Karpas-422 (cell line): ENCODE measurements at regions not wholly inside any gene's neighbourhood (a gene's known extent, or its start where the extent isn't known, plus 50 kb on each side); places are given as distances from the start of the nearest gene placed in this dataset.

Experiments used
- DNase-seq: peaks from one replicate; pipeline ENCODE4 v3.0.0-alpha.2; 2015
- H2AFZ ChIP-seq: fragments of 200-600 bp; sonication (generic); 2 replicates; pipeline ENCODE4 v1.6.1; 2014; ENCODE audit warnings: antibody characterized with exemption, low read length, mixed read lengths
- H3K27ac ChIP-seq: fragments of 200-600 bp; sonication (generic); 2 replicates; pipeline ENCODE4 v1.5.1; 2014; ENCODE audit warnings: mild to moderate bottlenecking, low read length, moderate library complexity
- H3K27me3 ChIP-seq: fragments of 200-600 bp; sonication (generic); 2 replicates; pipeline ENCODE4 v1.6.1; 2014; ENCODE audit warnings: low read length, mixed read lengths
- H3K36me3 ChIP-seq: fragments of 200-600 bp; sonication (generic); 2 replicates; pipeline ENCODE4 v1.6.1; 2014; ENCODE audit warnings: low read length, mixed read lengths; ENCODE audit not compliant: insufficient read depth
- H3K4me1 ChIP-seq: fragments of 200-600 bp; sonication (generic); 2 replicates; pipeline ENCODE4 v1.6.1; 2014; ENCODE audit warnings: mild to moderate bottlenecking, low read length, mixed read lengths
- H3K4me2 ChIP-seq: fragments of 200-600 bp; sonication (generic); 2 replicates; pipeline ENCODE4 v1.6.1; 2014; ENCODE audit warnings: low read length, low read depth, mild to moderate bottlenecking; ENCODE audit not compliant: poor library complexity, severe bottlenecking
- H3K4me3 ChIP-seq: fragments of 200-600 bp; sonication (generic); 2 replicates; pipeline ENCODE4 v1.5.1; 2014; ENCODE audit warnings: mild to moderate bottlenecking, antibody characterized with exemption, low read length, mixed read lengths
- H3K79me2 ChIP-seq: fragments of 200-600 bp; sonication (generic); 2 replicates; pipeline ENCODE4 v1.6.1; 2014; ENCODE audit warnings: mild to moderate bottlenecking, low read length, mixed read lengths
- H3K9ac ChIP-seq: fragments of 200-600 bp; sonication (generic); 2 replicates; pipeline ENCODE4 v1.6.0; 2014; ENCODE audit warnings: low read length
- H3K9me2 ChIP-seq: fragments of 200-600 bp; sonication (generic), shearing (Covaris generic); replicated peaks from 2 replicates; pipeline ENCODE4 v1.6.0; 2014; ENCODE audit warnings: mild to moderate bottlenecking, low read length, moderate library complexity; ENCODE audit not compliant: insufficient read depth
- H3K9me3 ChIP-seq: fragments of 300-700, 200-600 bp; sonication (generic); 2 replicates; pipeline ENCODE4 v1.6.1; 2014; ENCODE audit warnings: low read length, mixed read lengths
- H4K20me1 ChIP-seq: fragments of 200-600 bp; sonication (generic); 2 replicates; pipeline ENCODE4 v1.6.1; 2014; ENCODE audit warnings: mild to moderate bottlenecking, antibody characterized with exemption, low read length, low read depth; ENCODE audit not compliant: insufficient read depth

DNA sequence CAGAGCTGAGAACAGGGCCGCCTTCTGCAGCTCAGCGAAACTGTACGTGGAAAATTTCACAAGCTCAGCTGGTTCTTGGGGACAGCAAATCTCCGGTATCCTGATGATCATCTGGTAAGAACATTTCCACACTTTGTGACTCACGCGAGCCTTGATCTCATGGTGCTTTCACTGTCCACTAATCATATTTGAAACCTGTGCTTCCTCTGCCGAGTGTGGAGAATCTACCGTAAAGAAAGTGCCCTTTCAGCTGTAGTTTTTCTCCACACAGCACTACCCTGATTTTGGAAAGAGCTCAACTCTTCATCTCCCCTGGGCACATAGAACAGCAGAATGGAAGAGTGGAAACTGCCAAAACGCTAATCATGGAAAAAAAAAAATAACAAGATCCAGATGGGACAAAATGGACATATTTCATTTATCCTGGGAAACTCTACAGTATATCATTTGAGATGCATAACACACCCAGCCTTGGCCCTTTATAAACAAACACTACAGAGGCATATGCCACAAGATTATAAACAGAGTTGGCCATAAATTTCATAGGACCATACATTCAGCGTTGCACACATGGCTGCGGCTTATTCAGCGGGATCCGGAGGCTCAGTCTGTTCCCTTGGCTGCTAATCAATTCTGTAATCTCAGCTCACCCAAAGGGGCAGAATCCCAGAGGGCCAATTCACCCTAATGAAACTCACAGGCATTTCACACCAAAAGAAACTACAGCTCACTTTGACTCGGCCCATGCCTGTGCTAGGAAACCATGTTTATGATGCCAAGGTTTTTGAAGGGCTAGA, 434.5 kb downstream of the HDGFL1 start:
- no peaks in the 10 kb centered on the region for H3K36me3 ChIP-seq
- no peak overlapping the region for H2AFZ ChIP-seq
- no peaks in the 10 kb centered on the region for H3K79me2 ChIP-seq
- no peak overlapping the region for H3K9ac ChIP-seq
- peaks cover 24% of the 10 kb centered on the region for H3K9me3 ChIP-seq
- no peak overlapping the region for H3K4me3 ChIP-seq
- no peak for DNase-seq
- no peaks in the 10 kb centered on the region for H4K20me1 ChIP-seq
- no peaks in the 10 kb centered on the region for H3K9me2 ChIP-seq
- no peak overlapping the region for H3K27ac ChIP-seq
- H3K4me1 ChIP-seq = no peaks in the 10 kb centered on the region
- H3K4me2 ChIP-seq = no peak overlapping the region
- no peaks in the 10 kb centered on the region for H3K27me3 ChIP-seq

DNA sequence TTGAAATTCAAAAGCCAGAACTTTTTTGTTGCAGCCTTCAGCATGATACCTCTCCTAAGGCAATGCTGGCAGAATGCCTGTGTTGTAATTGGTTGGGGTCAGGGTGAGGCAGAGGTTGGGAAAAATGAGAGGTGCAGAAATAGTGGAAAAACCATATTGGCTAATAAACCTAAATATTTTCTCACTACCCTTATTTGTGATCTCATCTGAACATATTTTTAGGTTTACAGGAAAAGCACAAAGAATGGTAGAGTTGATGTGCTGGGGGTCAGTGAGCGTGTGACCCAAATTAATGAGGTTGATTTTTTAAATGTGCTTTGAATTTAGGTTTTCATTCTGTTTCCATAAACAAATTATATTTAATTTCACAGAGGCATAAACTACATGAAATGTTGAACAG, 437.3 kb downstream of the HDGFL1 start:
- Histone ChIP-seq H3K9ac (no peak overlapping the region), H3K36me3 (no peaks in the 10 kb centered on the region), H4K20me1 (no peaks in the 10 kb centered on the region), H3K9me2 (0 out of 2 replicates have a peak, but pooled peaks cover 3% of the 10 kb centered on the region), H3K4me3 (no peak overlapping the region), H3K79me2 (no peaks in the 10 kb centered on the region), H3K4me1 (no peaks in the 10 kb centered on the region), H3K27me3 (no peaks in the 10 kb centered on the region), H3K4me2 (no peak overlapping the region), H2AFZ (no peak overlapping the region), H3K27ac (no peak overlapping the region), H3K9me3 (peaks cover 9% of the 10 kb centered on the region)
- no peak for DNase-seq

DNA sequence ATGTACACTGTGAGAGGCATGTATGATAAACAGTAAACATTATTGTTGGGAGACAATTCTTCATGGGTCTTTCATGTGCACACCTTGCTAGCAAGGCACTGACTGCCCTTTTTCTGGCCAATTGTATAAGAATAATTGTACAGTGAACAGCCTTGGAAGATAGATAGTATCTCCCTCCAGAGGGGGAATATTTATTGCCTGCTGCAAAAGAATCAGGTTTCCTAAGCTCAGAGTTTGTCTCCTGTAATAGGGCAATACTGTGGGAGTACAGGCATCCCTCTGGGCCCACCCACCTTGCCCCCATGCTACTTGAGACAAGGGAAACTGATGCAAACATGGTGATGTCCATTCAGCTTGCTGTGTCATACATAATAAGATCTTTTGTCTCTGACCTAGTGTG, 442.2 kb downstream of the HDGFL1 start:
- Histone ChIP-seq H3K27ac (no peak overlapping the region), H3K9me2 (0 out of 2 replicates have a peak, but pooled peaks cover 3% of the 10 kb centered on the region), H3K9me3 (peaks cover 9% of the 10 kb centered on the region), H2AFZ (no peak overlapping the region), H3K27me3 (no peaks in the 10 kb centered on the region), H3K9ac (no peak overlapping the region), H3K79me2 (no peaks in the 10 kb centered on the region), H4K20me1 (no peaks in the 10 kb centered on the region), H3K4me1 (no peaks in the 10 kb centered on the region), H3K4me3 (no peak overlapping the region), H3K36me3 (no peaks in the 10 kb centered on the region), H3K4me2 (no peak overlapping the region)
- DNase-seq = no peak

DNA sequence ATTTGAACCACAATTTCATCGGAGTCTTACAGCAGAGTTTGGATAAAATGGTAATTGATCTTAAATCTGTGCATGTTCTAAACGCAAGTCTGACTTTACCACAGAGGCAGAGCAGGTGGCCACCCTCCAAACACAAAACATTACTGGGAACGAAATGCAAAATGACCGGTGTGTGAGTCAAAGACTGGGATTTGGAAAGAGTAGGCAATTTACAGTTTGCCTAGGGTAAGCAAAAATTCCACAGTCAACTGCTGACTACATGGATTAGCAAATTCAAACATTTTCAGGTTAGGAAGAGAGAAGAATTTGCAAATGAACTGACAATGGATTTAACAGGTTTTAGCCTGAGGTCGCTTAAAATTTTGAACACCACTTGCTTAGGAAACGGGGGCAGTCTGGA, 444.4 kb downstream of the HDGFL1 start:
- peaks cover 6% of the 10 kb centered on the region for H3K9me3 ChIP-seq
- no peak overlapping the region for H2AFZ ChIP-seq
- H3K79me2 ChIP-seq = no peaks in the 10 kb centered on the region
- no peak for DNase-seq
- H3K4me2 ChIP-seq = no peak overlapping the region
- H3K9ac ChIP-seq = no peak overlapping the region
- H3K4me3 ChIP-seq = no peak overlapping the region
- H4K20me1 ChIP-seq = no peaks in the 10 kb centered on the region
- H3K36me3 ChIP-seq = no peaks in the 10 kb centered on the region
- no peaks in the 10 kb centered on the region for H3K4me1 ChIP-seq
- H3K9me2 ChIP-seq = 0 out of 2 replicates have a peak, but pooled peaks cover 3% of the 10 kb centered on the region
- no peak overlapping the region for H3K27ac ChIP-seq
- H3K27me3 ChIP-seq = no peaks in the 10 kb centered on the region

DNA sequence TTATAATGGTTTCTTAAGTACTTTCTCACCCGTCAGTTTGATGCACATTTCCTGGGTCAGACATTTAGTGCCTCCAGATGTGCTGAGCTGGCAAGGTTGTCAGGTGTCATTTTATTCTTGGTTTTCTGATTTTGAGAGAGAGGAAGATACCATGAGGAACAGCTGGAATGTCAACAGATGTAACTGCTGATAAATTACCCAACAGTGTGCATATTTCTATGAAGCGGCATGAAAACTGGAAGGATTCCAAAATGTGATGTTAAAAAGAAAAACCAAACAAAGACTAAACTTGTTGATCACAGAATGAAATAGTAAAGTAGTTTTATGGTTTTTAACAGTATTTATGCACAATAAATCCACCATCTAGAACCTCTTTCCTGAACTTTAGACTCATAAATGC, 447.3 kb downstream of the HDGFL1 start:
- Histone ChIP-seq H4K20me1 (no peaks in the 10 kb centered on the region), H3K4me1 (no peaks in the 10 kb centered on the region), H3K4me2 (no peak overlapping the region), H3K27ac (no peak overlapping the region), H3K9me2 (no peaks in the 10 kb centered on the region), H2AFZ (no peak overlapping the region), H3K27me3 (no peaks in the 10 kb centered on the region), H3K36me3 (no peaks in the 10 kb centered on the region), H3K4me3 (no peak overlapping the region), H3K9me3 (peaks cover 9% of the 10 kb centered on the region), H3K9ac (no peak overlapping the region), H3K79me2 (no peaks in the 10 kb centered on the region)
- DNase-seq = no peak

DNA sequence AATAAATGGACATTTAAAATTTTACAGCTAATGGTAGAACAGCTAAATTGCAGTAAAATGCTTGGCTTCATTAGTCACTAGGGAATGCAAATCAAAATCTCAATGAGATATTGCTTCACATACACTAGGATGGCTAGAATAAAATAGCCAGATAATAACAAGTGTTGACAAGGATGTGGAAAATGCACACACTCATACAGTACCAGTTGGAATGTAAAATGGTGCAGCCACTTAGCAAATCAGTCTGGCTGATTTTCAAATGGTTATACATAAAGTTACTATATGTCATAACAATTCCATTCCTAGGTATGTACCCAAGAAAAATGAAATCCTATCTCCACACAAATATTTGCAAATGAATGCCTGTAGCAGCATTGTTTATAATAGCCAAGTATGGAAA, 452.1 kb downstream of the HDGFL1 start:
- no peaks in the 10 kb centered on the region for H3K9me2 ChIP-seq
- H4K20me1 ChIP-seq = no peaks in the 10 kb centered on the region
- no peak overlapping the region for H2AFZ ChIP-seq
- no peaks in the 10 kb centered on the region for H3K27me3 ChIP-seq
- H3K4me3 ChIP-seq = no peak overlapping the region
- no peak overlapping the region for H3K9ac ChIP-seq
- no peaks in the 10 kb centered on the region for H3K36me3 ChIP-seq
- DNase-seq = no peak
- H3K4me2 ChIP-seq = no peak overlapping the region
- H3K79me2 ChIP-seq = no peaks in the 10 kb centered on the region
- peaks cover 8% of the 10 kb centered on the region for H3K9me3 ChIP-seq
- H3K4me1 ChIP-seq = no peaks in the 10 kb centered on the region
- H3K27ac ChIP-seq = no peak overlapping the region

DNA sequence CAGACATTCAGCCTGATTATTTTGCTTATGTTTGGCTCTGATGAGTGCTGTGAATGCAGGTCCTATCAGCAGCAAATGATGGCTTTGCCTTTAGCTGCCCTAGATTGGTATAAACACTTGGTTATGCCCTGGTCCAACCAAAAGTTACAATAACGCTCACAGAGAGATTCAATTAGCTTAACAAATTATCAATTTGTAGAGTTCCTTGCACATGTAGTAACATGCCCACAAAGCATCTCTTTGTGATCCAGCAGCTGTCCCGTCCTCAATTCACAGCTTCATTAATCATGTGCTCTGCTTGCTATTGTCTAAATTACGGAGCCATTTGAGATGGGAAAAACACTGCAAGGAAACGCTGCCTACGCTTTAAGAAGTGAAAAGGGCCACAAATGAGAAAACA, 457.9 kb downstream of the HDGFL1 start:
- H3K9ac ChIP-seq = no peak overlapping the region
- H2AFZ ChIP-seq = no peak overlapping the region
- H3K79me2 ChIP-seq = no peaks in the 10 kb centered on the region
- no peaks in the 10 kb centered on the region for H3K9me2 ChIP-seq
- DNase-seq = no peak
- no peak overlapping the region for H3K4me2 ChIP-seq
- H4K20me1 ChIP-seq = no peaks in the 10 kb centered on the region
- no peaks in the 10 kb centered on the region for H3K9me3 ChIP-seq
- no peak overlapping the region for H3K4me3 ChIP-seq
- H3K27ac ChIP-seq = no peak overlapping the region
- no peaks in the 10 kb centered on the region for H3K27me3 ChIP-seq
- no peaks in the 10 kb centered on the region for H3K36me3 ChIP-seq
- H3K4me1 ChIP-seq = no peaks in the 10 kb centered on the region

DNA sequence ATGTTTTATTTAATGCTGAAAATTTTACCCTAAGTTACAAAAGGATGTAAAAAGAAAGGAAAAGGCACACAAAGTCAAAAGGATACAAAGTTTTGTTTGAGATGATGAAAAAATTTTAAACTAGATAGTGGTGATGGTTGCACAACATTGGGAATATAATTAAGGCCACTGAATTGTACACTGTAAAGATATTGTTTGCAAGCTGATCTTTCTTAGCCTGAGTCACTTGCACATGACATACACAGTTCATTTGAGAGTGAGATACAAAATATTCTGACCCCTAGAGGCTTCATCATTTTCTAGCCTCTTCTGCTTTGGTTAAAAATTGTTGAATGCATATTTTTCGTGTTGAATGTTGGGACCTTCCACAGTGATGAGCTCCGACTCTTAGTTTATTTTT, 462.6 kb downstream of the HDGFL1 start:
- Histone ChIP-seq H3K27ac (no peak overlapping the region), H3K79me2 (no peaks in the 10 kb centered on the region), H4K20me1 (no peaks in the 10 kb centered on the region)

More for the DNA sequence above, 462.6 kb downstream of the HDGFL1 start:
- Histone ChIP-seq H3K27me3 (no peaks in the 10 kb centered on the region), H3K4me2 (no peak overlapping the region), H3K9me2 (no peaks in the 10 kb centered on the region), H3K9me3 (no peaks in the 10 kb centered on the region), H3K4me1 (no peaks in the 10 kb centered on the region), H3K4me3 (no peak overlapping the region), H2AFZ (no peak overlapping the region), H3K9ac (no peak overlapping the region), H3K36me3 (no peaks in the 10 kb centered on the region)
- DNase-seq = no peak
